GM19240 (cell line): ENCODE measurements at regions not wholly inside any gene's neighbourhood (a gene's known extent, or its start where the extent isn't known, plus 50 kb on each side); places are given as distances from the start of the nearest gene placed in this dataset.
"Not testable (repeated sequence)": the region's sequence is repeated elsewhere in the genome, so short reads cannot be mapped to it uniquely, and the experiment has no call there.

Source experiments
- DNase-seq: peaks from one replicate; pipeline ENCODE4 v3.0.0; 2011; ENCODE audit warnings: low spot score; ENCODE audit not compliant: insufficient read length

DNA sequence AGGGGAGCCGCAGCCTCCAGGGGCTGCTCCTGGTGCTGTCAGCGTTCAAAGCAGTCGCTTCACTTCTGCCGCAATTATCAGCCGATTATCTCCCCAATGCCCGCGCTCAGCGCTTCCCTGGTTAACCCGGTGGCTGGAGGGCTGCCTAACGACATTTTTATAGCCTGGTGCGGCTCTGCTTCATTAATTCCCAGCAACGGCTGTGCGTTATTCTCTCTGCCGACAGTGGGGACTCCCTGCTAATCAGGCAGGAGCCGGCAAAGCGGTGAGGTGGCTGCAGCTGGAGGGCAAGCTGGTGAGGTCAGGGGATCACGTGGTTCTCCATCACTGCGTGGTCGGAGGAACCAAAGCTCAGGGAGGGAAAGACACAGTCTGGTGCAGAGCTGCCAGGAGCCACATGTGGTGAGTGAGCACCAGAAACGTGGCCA, 62.9 kb downstream of the GLRX5 start:
- DNase-seq = no peak

DNA sequence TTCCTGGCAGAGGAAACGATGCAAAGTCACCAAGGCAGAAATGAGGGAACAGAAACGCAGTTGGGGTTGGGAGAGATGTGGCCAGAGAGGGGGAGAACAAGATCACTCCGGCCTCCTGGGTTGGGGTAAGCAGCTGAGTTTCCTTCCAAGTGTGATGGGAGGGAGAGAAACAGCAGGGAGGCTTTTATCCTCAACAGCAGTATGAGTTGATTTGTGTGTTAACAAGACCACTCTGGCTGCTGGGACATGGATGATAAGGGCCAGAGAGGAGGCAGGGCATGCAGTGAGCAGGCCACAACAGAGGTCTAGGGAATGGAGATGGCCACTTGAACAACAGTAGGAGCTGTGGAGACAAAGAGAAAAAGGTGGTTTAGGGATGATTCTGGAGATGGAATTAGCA, 66.8 kb downstream of the GLRX5 start:
- DNase-seq = no peak

DNA sequence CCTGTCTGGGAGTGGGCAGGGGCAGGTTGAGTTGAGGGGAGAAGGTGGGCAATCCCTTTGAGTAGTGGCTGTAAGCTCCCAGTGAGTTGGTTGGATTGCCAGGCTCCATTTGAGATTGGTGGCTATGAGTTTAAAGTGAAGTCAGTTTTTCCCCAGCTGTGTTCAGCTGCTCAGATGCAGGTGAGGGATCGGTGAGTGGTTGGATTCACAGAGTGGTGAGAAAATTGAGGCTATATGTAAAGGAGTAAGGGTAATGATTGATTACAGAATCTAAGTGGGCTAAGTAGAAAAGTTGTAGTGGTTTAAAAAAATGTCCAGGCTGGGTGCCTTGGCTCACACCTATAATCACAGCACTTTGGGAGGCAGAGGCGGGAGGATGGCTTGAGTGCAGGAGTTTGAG, 68.6 kb downstream of the GLRX5 start:
- DNase-seq = no peak

DNA sequence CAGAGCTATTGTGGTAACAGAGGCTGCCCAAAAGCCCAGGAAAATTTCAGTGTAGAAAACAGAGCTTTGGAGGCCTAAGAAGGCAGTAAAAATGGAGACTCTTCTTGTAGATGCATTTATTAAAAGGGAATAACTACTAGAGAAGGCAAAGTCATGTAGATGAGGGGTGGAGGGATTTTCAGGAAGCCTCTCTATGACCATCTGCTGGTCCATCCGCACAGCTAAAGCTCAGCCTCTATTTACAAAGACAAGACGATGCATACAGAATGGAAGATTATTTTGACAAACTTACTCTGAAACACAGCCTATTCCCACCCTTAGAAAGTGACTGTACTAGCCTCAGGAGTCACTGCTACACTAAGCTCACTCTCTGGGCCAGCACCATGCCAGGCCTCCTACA, 71.4 kb downstream of the GLRX5 start:
- DNase-seq = no peak

DNA sequence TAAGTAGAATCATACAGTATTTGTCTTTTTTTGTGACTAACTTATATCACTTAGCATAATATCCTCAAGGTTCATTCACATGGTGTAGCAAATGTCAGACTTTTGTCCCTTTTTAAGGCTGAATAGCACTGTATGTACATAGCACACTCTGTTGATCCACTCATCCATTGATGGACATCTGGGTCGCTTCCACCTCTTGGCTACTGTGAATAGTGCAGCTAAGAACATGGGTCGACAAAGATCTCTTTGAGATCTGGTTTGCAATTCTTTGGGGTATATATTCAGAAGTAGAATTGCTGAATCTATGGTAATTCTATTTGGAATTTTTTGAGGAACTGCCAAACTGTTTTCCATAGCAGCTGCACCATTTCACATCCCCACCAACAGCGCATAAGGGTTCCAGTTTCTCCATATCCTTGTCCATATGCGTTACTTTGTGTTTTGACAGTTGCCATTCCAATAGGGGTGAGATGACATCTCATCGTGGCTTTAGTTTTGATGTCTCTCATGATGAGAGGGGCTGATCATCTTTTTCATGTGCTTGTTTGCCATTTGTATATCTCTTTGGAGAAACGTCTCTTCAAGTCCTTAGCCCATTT, 73.9 kb downstream of the GLRX5 start:
- DNase-seq = no peak

DNA sequence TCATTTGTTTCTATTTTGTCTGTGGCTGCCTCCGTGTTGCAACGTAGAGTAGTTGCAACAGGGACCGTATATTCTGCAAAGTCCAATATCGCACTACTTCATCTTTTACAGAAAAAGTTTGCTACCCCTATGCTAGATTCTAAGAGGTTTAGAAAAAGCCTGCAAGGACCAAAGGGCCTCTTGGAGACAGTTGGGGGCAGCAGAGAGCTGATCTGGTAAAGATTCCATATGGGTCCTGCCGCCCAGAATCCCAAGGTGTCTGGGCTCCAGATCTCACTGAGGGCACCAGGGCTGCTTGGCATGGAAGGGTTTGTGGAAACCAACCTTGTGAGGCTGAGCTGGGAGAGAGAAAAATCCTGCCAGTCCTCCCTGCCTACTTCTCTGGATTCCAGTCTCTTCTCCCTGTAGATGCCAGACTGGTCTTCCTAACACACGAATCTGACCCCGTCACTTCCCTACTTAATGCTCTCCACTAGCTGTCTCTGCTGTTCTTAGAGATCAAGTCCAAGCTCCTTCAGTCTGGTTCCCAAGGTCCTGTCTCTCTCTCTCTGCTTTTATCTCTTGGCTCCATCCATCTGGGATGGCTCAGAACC, 74.6 kb downstream of the GLRX5 start:
- DNase-seq = peak; percentile 19

DNA sequence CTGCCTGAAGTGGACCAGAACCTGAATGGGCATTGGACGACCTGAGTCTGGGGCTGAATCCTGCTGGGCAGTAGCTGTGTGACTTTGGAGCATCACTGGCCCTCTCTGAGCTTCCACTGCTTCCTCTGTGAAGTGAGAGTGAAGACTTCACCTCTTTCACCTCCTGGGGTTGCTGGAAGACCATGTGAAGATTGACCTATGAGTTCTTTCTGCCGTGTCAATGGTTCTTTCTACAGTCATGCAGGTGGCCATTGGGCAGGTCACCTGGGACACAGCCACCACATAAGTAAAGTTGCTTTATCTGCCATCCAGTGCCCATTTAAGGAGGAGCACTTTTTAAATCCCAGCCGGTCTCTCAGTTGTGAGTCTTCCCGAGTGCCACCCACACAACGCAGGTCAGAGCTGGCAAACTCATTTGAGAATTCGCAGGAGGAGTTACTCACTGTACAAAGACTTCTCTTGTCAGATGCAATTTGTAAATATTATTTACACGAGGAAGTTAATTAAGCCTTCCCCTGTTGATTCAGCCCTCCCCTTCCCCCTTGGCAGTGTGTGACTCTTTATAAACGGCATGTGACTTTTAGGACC, 74.8 kb upstream of the TCL1B start:
- DNase-seq = no peak

DNA sequence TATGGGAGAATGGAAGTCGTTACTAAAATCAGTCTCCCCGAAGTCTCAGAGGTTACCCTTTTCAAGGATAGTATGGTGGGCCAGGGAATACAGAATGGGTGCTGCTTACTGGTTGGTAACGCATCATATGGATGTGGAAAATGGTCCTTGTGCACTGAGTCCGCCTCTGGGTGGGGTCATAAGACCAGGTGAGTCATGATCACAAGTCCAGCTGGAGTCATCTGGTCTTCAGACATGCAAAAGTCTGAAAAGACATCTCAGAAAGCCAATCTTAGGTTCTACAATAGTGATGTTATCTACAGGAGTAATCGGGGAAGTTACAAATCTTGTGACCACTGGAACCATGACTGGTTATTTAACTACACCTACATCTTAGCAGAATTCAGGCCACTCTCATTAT, 71.9 kb upstream of the TCL1B start:
- DNase-seq = no peak

DNA sequence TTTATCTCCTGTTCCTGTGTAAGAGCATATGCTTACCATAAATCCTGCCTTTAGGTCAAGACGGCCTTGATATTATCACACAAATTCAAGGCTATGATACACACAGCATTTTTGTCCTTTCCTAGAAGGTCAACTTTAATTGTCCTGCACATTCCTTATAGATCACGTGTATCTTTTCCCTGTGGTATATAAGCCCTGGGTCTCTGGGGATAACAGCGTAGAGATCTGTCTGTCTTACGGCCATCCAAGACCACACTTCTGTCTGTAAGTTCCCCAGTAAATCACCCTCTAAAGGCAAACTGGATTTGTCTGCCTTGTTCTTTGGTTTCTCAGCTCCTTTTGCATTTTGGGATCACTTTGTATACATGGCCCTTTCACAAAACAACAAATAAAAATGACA, 69.5 kb upstream of the TCL1B start:
- DNase-seq = no peak

DNA sequence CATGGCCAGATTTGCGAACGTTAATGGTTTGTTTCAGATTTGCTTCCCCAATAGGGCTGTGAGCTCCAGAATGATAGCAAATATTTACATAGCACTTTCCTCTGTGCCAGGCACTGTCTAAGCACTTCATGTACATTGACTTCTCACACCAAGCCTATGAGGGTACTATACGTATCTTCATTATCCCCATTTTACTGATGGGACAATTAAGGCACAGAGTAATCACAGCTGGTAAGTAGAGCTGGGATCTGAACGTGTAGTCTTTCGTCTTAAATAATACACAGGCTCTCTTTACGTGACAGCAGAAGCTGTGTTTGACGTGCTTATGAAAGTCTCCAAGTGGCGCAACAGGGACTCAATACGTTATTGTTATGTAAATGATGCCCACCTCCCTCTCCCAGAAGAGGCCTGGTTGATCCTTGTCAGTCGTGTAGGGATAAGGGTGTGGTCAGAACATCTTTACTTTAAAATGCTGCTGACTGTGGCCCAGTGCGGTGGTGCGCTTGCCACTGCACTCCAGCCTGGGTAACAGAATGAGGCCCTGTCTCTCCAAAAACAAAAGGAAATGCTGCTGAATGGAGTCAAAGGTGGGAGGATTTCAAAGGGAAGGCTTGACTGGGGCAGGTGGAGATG, 66.3 kb upstream of the TCL1B start:
- no peak for DNase-seq

DNA sequence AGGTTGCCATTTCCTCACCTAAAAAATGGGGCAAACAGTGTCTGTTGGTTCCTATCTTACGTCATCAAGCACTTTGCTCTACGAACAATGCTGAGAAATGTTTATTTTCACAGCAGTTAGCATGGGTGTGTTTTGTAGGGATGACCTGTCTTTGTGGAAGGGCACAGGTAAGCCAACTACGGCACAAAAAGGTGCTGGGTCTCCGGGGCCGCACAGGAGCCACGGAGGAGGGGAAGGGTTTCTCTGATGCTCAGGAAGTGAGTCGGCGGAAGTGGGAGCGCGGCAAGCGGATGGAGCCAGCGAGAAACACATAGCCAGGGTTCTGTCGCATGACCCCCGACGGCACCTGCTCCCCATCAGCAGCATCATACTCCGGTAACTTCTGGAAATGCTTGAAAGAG, 65.6 kb upstream of the TCL1B start:
- no peak for DNase-seq

DNA sequence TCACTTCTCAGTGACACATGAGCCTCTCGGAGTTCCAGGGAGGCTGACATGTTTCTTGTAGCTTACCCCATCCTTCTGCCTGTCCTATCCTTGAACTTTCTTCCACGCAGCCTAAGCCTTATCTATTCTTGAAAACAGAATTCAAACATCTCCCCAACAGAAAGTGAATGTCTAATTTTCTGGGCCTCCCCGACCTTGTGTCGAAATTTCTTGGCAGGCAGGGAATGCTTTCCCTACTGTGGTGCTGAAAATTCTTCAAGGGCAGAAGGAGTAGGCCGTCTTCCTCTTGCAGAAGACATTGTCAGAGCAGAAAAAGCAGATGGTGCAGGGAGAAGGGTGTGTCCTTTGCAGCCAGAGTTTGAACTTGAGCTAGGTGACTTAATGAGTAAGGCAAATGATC, 63.0 kb upstream of the TCL1B start:
- DNase-seq = no peak

DNA sequence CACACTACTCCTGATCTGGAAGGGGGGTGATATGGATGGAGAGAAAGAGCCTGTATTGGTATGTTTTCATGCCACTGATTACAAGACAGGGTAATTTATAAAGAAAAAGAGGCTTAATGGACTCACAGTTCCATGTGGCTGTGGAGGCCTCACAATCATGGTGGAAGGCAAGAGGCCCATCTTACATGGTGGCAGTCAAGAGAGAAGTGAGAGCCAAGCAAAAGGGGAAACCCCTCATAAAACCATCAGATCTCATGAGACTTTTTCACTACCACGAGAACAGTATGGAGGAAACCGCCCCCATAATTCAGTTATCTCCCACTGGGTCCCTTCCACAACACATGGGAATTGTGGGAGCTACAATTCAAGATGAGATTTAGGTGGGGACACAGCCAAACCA, 60.5 kb upstream of the TCL1B start:
- DNase-seq = not testable (repeated sequence)

DNA sequence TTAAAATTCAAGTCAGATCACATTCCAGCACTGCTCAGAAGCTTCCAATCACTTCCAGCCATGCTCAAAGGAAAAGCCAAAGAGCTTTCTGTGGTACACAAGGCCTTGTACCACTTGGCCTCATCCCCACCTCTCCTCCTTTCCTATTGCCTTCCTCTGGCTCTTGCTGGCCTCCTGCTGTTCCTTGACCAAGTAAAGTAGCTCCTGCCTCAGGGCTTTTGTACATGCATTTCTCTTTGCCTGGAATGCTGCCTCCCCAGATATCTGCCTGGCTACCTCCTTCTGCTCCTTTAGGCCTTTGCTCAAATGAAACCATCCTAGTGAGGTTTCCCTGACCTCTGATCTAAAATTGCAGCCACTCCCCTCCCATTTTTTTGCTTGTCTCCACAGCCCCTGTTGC, 51.2 kb upstream of the TCL1B start:
- no peak for DNase-seq
